Vagina (tissue), 2 donors: ENCODE measurements at regions not wholly inside any gene's neighbourhood (a gene's known extent, or its start where the extent isn't known, plus 50 kb on each side); places are given as distances from the start of the nearest gene placed in this dataset.

Experiments
- POLR2A ChIP-seq, 2 donors: fragments of 450-650 bp; IDR thresholded peaks; one replicate each; pipeline ENCODE4 v1.6.1; 2017; ENCODE audit warnings: antibody characterized with exemption in 2 of 2, mild to moderate bottlenecking in 2 of 2, moderate library complexity in 2 of 2
- POLR2AphosphoS5 ChIP-seq, 2 donors: sonication (generic); formaldehyde crosslinking; IDR thresholded peaks; one replicate each; pipeline ENCODE4 v1.9.0; 2017; ENCODE audit warnings: antibody characterized with exemption in 2 of 2, mild to moderate bottlenecking in 2 of 2, low read depth in 1 of 2; ENCODE audit not compliant: insufficient read depth in 1 of 2
- TF ChIP-seq, protein P1 (sequence below), 3 experiments: fragments of 450-650 bp in 2 of 3; fragments of 200-600 bp in 1 of 3; sonication (generic) in 1 of 3; IDR thresholded peaks; one replicate each; pipeline ENCODE4 v1.5.1; 2017 to 2019; ENCODE audit warnings: antibody characterized with exemption in 3 of 3, mild to moderate bottlenecking in 2 of 3, moderate library complexity in 2 of 3

- TF ChIP-seq, protein P1, sequence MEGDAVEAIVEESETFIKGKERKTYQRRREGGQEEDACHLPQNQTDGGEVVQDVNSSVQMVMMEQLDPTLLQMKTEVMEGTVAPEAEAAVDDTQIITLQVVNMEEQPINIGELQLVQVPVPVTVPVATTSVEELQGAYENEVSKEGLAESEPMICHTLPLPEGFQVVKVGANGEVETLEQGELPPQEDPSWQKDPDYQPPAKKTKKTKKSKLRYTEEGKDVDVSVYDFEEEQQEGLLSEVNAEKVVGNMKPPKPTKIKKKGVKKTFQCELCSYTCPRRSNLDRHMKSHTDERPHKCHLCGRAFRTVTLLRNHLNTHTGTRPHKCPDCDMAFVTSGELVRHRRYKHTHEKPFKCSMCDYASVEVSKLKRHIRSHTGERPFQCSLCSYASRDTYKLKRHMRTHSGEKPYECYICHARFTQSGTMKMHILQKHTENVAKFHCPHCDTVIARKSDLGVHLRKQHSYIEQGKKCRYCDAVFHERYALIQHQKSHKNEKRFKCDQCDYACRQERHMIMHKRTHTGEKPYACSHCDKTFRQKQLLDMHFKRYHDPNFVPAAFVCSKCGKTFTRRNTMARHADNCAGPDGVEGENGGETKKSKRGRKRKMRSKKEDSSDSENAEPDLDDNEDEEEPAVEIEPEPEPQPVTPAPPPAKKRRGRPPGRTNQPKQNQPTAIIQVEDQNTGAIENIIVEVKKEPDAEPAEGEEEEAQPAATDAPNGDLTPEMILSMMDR (IDR thresholded peaks at IDR 0.05), result no peak
- no peak for TF ChIP-seq POLR2A (IDR thresholded peaks at IDR 0.05)
- no peak for TF ChIP-seq POLR2AphosphoS5 (IDR thresholded peaks at IDR 0.05; ENCODE audit: insufficient read depth in 1 of 2, low read depth in 1 of 2)
Measured at GRCh38 chr15:94963953-94964352, 732.6 kb downstream of the MCTP2 start.
